Choroid plexus epithelial cell (primary cell): ENCODE measurements at regions not wholly inside any gene's neighbourhood (a gene's known extent, or its start where the extent isn't known, plus 50 kb on each side); places are given as distances from the start of the nearest gene placed in this dataset.

Experiments used
- DNase-seq: peaks from one replicate; pipeline ENCODE4 v3.0.0-alpha.2; 2010; ENCODE audit warnings: low read depth
- H3K4me3 ChIP-seq: 2 replicates; pipeline ENCODE4 v1.5.1; 2011; ENCODE audit warnings: low read depth, mild to moderate bottlenecking, control low read depth, low read length, moderate library complexity
- TF ChIP-seq, protein P1 (sequence below): conservative IDR thresholded peaks from 2 replicates; pipeline ENCODE4 v1.5.1; 2011; ENCODE audit warnings: low read depth, mild to moderate bottlenecking, control low read depth, inconsistent platforms, low read length, moderate library complexity

DNA sequence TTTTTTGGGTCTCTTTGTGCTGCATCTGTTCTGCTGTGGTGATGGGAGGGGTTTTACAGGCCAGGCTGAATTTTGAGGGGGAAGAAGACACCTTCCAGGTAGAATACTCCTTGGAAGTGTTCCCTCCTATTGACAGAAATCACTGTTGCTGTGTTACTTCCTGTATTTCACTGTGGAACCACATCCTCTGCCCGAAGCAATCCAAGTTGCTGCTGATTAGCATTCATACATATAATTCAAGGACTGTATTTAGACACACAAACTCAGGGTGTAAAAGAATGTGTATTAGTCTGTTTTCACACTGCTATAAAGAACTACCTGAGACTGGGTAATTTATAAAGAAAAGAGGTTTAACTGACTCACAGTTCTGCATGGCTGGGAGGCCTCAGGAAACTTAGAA is 50.6 kb upstream of the TMEM244 start:
- no peak for DNase-seq
- TF ChIP-seq, protein P1, sequence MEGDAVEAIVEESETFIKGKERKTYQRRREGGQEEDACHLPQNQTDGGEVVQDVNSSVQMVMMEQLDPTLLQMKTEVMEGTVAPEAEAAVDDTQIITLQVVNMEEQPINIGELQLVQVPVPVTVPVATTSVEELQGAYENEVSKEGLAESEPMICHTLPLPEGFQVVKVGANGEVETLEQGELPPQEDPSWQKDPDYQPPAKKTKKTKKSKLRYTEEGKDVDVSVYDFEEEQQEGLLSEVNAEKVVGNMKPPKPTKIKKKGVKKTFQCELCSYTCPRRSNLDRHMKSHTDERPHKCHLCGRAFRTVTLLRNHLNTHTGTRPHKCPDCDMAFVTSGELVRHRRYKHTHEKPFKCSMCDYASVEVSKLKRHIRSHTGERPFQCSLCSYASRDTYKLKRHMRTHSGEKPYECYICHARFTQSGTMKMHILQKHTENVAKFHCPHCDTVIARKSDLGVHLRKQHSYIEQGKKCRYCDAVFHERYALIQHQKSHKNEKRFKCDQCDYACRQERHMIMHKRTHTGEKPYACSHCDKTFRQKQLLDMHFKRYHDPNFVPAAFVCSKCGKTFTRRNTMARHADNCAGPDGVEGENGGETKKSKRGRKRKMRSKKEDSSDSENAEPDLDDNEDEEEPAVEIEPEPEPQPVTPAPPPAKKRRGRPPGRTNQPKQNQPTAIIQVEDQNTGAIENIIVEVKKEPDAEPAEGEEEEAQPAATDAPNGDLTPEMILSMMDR, result no peak

More for the DNA sequence above, 50.6 kb upstream of the TMEM244 start:
- H3K4me3 ChIP-seq, result no peak overlapping the region
